SK-N-SH (cell line): ENCODE measurements at regions not wholly inside any gene's neighbourhood (a gene's known extent, or its start where the extent isn't known, plus 50 kb on each side); places are given as distances from the start of the nearest gene placed in this dataset.
A peak's percentile ranks its signal among the peaks of the same experiment; 100 is the strongest.

Source experiments
- CTCF ChIA-PET: fragments of 300-600, 350-600 bp; formaldehyde crosslinking; extraction: SDS; loops from one replicate; lab custom pipeline; 2021; lab: Yijun Ruan, JAX
- POLR2A ChIA-PET: fragments of 350-600 bp; sonication (Branson Sonifier 250); formaldehyde crosslinking; extraction: SDS; loops from one replicate; lab custom pipeline; 2020; ENCODE audit warnings: antibody characterized with exemption, inconsistent platforms; lab: Yijun Ruan, JAX
- DNase-seq: peaks from one replicate; pipeline ENCODE4 v3.0.0; 2012
- H2AFZ ChIP-seq: fragments of 200-600 bp; sonication (generic); 2 replicates; pipeline ENCODE4 v1.8.1; 2016; ENCODE audit warnings: antibody characterized with exemption, mild to moderate bottlenecking, low read depth
- H3F3A ChIP-seq: fragments of 200-600 bp; sonication (generic); replicated peaks from 2 replicates; pipeline ENCODE3; 2016; ENCODE audit warnings: antibody characterized with exemption, mild to moderate bottlenecking; ENCODE audit not compliant: insufficient read depth
- H3K27ac ChIP-seq, 2 experiments: fragments of 200-500 bp in 1 of 2; fragments of 200-600 bp in 1 of 2; sonication (Bioruptor generic) in 1 of 2; sonication (generic), shearing (Covaris generic) in 1 of 2; 2 replicates each; pipeline versions ENCODE4 v1.5.1 to v1.6.1; 2014 to 2016; ENCODE audit warnings: low read depth in 2 of 2, inconsistent platforms in 1 of 2, low read length in 1 of 2, mild to moderate bottlenecking in 1 of 2, mixed read lengths in 1 of 2
- H3K27me3 ChIP-seq: fragments of 200-600 bp; sonication (generic), shearing (Covaris generic); 2 replicates; pipeline ENCODE4 v1.6.1; 2016; ENCODE audit warnings: mixed run types; ENCODE audit not compliant: insufficient read depth
- H3K36me3 ChIP-seq, 2 experiments: fragments of 200-500 bp in 1 of 2; fragments of 200-600 bp in 1 of 2; sonication (Bioruptor generic) in 1 of 2; sonication (generic) in 1 of 2; replicated peaks in 1 of 2; 2 replicates each; pipeline versions ENCODE3 to v1.5.1; 2014 to 2016; ENCODE audit warnings: low read length in 1 of 2, mild to moderate bottlenecking in 1 of 2; ENCODE audit not compliant: insufficient read depth in 2 of 2, control insufficient read depth in 1 of 2
- H3K4me1 ChIP-seq, 2 experiments: fragments of 200-500 bp in 1 of 2; fragments of 200-600 bp in 1 of 2; sonication (Bioruptor generic) in 1 of 2; sonication (generic), shearing (Covaris generic) in 1 of 2; 2 replicates each; pipeline versions ENCODE4 v1.5.1 to v1.6.1; 2014 to 2016; ENCODE audit warnings: low read depth in 1 of 2, low read length in 1 of 2, mixed run types in 1 of 2; ENCODE audit not compliant: insufficient read depth in 2 of 2, control insufficient read depth in 1 of 2
- H3K4me2 ChIP-seq: fragments of 200-600 bp; sonication (generic), shearing (Covaris generic); 2 replicates; pipeline ENCODE4 v1.6.1; 2017; ENCODE audit warnings: mixed run types
- H3K4me3 ChIP-seq, 2 experiments: fragments of 200-500 bp in 1 of 2; fragments of 200-600 bp in 1 of 2; sonication (Bioruptor generic) in 1 of 2; sonication (generic), shearing (Covaris generic) in 1 of 2; 2 replicates each; pipeline versions ENCODE4 v1.5.1 to v1.8.1; 2014 to 2016; ENCODE audit warnings: low read depth in 2 of 2, inconsistent platforms in 1 of 2, low read length in 1 of 2, mild to moderate bottlenecking in 1 of 2, mixed read lengths in 1 of 2, moderate library complexity in 1 of 2
- H3K79me2 ChIP-seq: fragments of 200-600 bp; sonication (generic); 2 replicates; pipeline ENCODE4 v1.8.1; 2017; ENCODE audit warnings: mild to moderate bottlenecking; ENCODE audit not compliant: insufficient read depth
- H3K9ac ChIP-seq: fragments of 200-600 bp; sonication (generic); 2 replicates; pipeline ENCODE4 v1.6.1; 2017; ENCODE audit warnings: mixed run types
- H3K9me2 ChIP-seq: fragments of 200-600 bp; sonication (generic); 2 replicates; pipeline ENCODE4 v1.6.1; 2017; ENCODE audit warnings: mixed run types
- H3K9me3 ChIP-seq: fragments of 200-600 bp; sonication (generic); 2 replicates; pipeline ENCODE4 v1.6.1; 2017; ENCODE audit warnings: mixed run types, mild to moderate bottlenecking, moderate library complexity
- H4K20me1 ChIP-seq: fragments of 200-600 bp; sonication (generic); 2 replicates; pipeline ENCODE4 v1.6.1; 2017; ENCODE audit warnings: mild to moderate bottlenecking, mixed run types; ENCODE audit not compliant: insufficient read depth
- CHD2 ChIP-seq: fragments of 150-350 bp; IDR thresholded peaks from 2 replicates; pipeline ENCODE4 v1.6.1; 2018; ENCODE audit warnings: low read length; ENCODE audit not compliant: partially characterized antibody
- EP300 ChIP-seq, 2 experiments: IDR thresholded peaks; 2 replicates each; pipeline versions ENCODE4 v1.4.0 to v1.6.1; 2012; ENCODE audit warnings: borderline replicate concordance in 1 of 2, low read depth in 1 of 2, low read length in 1 of 2
- EZH2phosphoT487 ChIP-seq: fragments of 200-600 bp; sonication (generic); IDR thresholded peaks from 2 replicates; pipeline ENCODE4 v1.6.1; 2017; ENCODE audit warnings: low read depth, mixed run types, mild to moderate bottlenecking, antibody characterized with exemption, moderate library complexity, borderline replicate concordance
- JUND ChIP-seq: IDR thresholded peaks from 2 replicates; pipeline ENCODE4 v1.4.0; 2012
- MXI1 ChIP-seq: IDR thresholded peaks from 2 replicates; pipeline ENCODE4 v1.6.1; 2012; ENCODE audit warnings: mild to moderate bottlenecking, low read depth, low read length, improper control_type of control experiment
- NFIC ChIP-seq: IDR thresholded peaks from 2 replicates; pipeline ENCODE4 v1.4.0; 2012; ENCODE audit warnings: borderline replicate concordance
- RAD21 ChIP-seq: IDR thresholded peaks from 2 replicates; pipeline ENCODE4 v1.6.1; 2012; ENCODE audit warnings: mild to moderate bottlenecking, low read length
- RFX5 ChIP-seq: IDR thresholded peaks from 2 replicates; pipeline ENCODE4 v1.6.1; 2012; ENCODE audit warnings: mild to moderate bottlenecking, improper control_type of control experiment, low read length
- RXRA ChIP-seq: IDR thresholded peaks from 2 replicates; pipeline ENCODE4 v1.4.0; 2012; ENCODE audit warnings: low read depth, mild to moderate bottlenecking, borderline replicate concordance
- SIN3A ChIP-seq: IDR thresholded peaks from 2 replicates; pipeline ENCODE4 v1.6.1; 2012; ENCODE audit warnings: low read depth, mild to moderate bottlenecking, low read length, moderate library complexity, borderline replicate concordance
- SMC3 ChIP-seq: IDR thresholded peaks from 2 replicates; pipeline ENCODE4 v1.6.1; 2012; ENCODE audit warnings: low read depth, low read length, improper control_type of control experiment
- TAF1 ChIP-seq: IDR thresholded peaks from 2 replicates; pipeline ENCODE4 v1.6.1; 2012; ENCODE audit warnings: low read depth, mild to moderate bottlenecking, low read length, moderate library complexity, borderline replicate concordance
- TCF12 ChIP-seq: IDR thresholded peaks from 2 replicates; pipeline ENCODE4 v1.4.0; 2012
- USF1 ChIP-seq: IDR thresholded peaks from 2 replicates; pipeline ENCODE4 v1.4.0; 2012; ENCODE audit warnings: low read depth, borderline replicate concordance
- WGBS: methylation state at CpG from one replicate; pipeline ENCODE4 v1.1.6; 2017; ENCODE audit warnings: low lambda C conversion rate; 5-methylcytosine and 5-hydroxymethylcytosine counted together

DNA sequence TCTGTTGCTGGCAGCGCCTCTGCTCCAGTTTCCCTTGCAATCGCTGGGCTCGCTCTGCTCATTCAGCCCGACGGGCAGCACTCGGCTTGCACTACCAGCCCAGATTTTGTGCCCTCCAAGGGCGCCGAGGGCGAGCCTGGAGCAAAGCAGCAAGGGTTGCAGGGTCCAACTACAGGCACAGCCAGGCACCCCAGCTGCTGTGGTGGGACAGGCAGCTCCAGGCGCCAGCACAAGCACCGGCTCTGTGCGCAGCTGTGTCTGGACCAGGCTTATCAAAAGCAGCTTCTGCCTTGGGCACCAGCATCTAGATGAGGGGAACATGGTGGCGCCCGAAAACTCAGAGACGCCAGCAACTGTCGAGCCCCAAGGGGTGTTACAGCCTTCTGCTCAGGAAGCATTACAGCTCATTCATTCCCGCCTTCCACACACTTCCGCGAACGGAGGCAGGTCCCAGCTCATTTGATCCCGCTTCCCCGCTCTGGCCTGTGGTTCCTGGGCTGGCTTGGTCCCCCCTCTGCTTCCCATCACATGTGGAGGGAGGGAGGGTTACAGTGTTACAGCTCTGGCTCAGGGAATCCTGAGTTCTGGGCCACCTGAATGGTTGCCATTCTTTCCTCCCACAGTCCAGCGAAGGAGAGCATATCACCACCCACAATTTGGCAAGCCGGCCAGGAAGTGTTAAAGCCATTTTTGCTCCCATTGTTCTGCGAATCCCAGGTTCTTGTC lies 409.9 kb upstream of the ALCAM start:
- Histone ChIP-seq H3K4me2 (no peak overlapping the region), H3K4me1 (peaks cover 0 to 8% of the 10 kb centered on the region in 2 experiments; a peak in 3 of 4 replicates), H3K79me2 (no peaks in the 10 kb centered on the region), H3K27me3 (no peaks in the 10 kb centered on the region), H3K36me3 (no peaks in the 10 kb centered on the region), H3K9me3 (no peaks in the 10 kb centered on the region), H2AFZ (no peak overlapping the region), H4K20me1 (no peaks in the 10 kb centered on the region), H3K27ac (no peak overlapping the region), H3K4me3 (no peak overlapping the region), H3K9me2 (no peaks in the 10 kb centered on the region), H3K9ac (no peak overlapping the region), H3F3A (peaks cover 24% of the 10 kb centered on the region)
- TF ChIP-seq SMC3 (no peak), RFX5 (no peak), USF1 (no peak), JUND (no peak), RAD21 (no peak), SIN3A (no peak), MXI1 (no peak), NFIC (no peak), CHD2 (no peak), EZH2phosphoT487 (no peak)
- POLR2A ChIA-PET, result no interaction called here
- CTCF ChIA-PET, result interaction anchor here (1.4 to 1.5 kb wide), 2 partner anchors 9 to 17 kb away, joined by 3 read pairs; no protein-coding TSS in a partner anchor
- WGBS, result 93% methylated on average over 18 of the region's 25 CpGs
- DNase-seq, result no peak

GRCh38 chr3:104960579-104960978 lies 406.1 kb upstream of the ALCAM start:
- Histone ChIP-seq H2AFZ (peak overlapping the region; percentile 52), H3K4me2 (0 out of 2 replicates have a peak overlapping the region, but pooled peaks have one; percentile 9), H3K4me3 (no peak overlapping the region), H3K27me3 (no peaks in the 10 kb centered on the region)
- TF ChIP-seq TCF12 (peak; percentile 68), EP300 (IDR thresholded peaks at IDR 0.05; ENCODE audit: borderline replicate concordance in 1 of 2, low read depth in 1 of 2, low read length in 1 of 2) (peak in 1 of 2 experiments; percentile 38; a peak in 1 of 4 replicates), RXRA (peak; percentile 52; the same call in 1 of the 2 replicates), TAF1 (no peak)
- TF ChIP-seq, all 33 proteins: peak for 3
- no peaks in the 10 kb centered on the region for H4K20me1 ChIP-seq
- H3K27ac ChIP-seq, result peak overlapping the region in 1 of 2 experiments; percentile 75; a peak in 2 of 4 replicates
- H3K9me2 ChIP-seq, result no peaks in the 10 kb centered on the region
- no peak overlapping the region for H3K9ac ChIP-seq
- DNase-seq, result no peak
- CTCF ChIA-PET, result no interaction called here
- no peaks in the 10 kb centered on the region for H3K79me2 ChIP-seq
- no peaks in the 10 kb centered on the region for H3K36me3 ChIP-seq
- H3F3A ChIP-seq, result peaks cover 12% of the 10 kb centered on the region
- 45% methylated on average over 2 of the region's 2 CpGs for WGBS
- H3K9me3 ChIP-seq, result no peaks in the 10 kb centered on the region
- POLR2A ChIA-PET, result no interaction called here
- peaks cover 0 to 9% of the 10 kb centered on the region in 2 experiments; a peak in 2 of 4 replicates for H3K4me1 ChIP-seq
